ENCODE measurements at regions not wholly inside any gene's neighbourhood (a gene's known extent, or its start where the extent isn't known, plus 50 kb on each side); places are given as distances from the start of the nearest gene placed in this dataset.

DNA sequence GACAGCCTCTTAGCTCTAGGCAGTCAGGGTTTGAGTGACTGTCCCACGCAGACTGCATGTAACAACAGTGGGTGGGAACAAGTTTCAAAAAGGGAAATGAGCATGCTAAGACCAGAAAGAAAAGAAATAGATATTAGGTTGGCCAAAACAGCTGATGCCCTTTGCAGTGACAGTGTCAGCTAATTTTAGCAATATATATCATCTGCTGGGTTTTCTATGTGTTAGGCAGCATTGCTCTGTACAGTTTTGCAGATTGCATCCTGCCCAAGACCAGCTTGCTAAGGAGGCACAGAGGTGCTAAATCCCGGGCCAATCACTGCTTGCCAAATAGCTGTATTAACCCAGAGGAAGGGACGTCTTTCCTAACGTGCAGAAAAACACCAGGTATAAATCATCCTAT lies 541.9 kb upstream of the TBX3 start:
- no peaks in the 10 kb centered on the region for H3K36me3 Mint-ChIP-seq
- H3K4me1 Mint-ChIP-seq = no peaks in the 10 kb centered on the region
- DNase-seq (no peak), ATAC-seq (ENCODE audit: low read depth in 2 of 2) (no peak)
- no peak overlapping the region for H3K4me3 Mint-ChIP-seq
- no peak overlapping the region for H3K27ac Mint-ChIP-seq
- no peaks in the 10 kb centered on the region for H3K27me3 Mint-ChIP-seq
- peaks cover 0 to 7% (median 0%) of the 10 kb centered on the region in 7 donors for H3K9me3 Mint-ChIP-seq

GRCh38 chr12:115223991-115224390 lies 540.0 kb upstream of the TBX3 start:
- no peak overlapping the region for H3K4me3 Mint-ChIP-seq
- DNase-seq = no peak
- H3K9me3 Mint-ChIP-seq = peaks cover 0 to 7% (median 0%) of the 10 kb centered on the region in 7 donors
- ATAC-seq (ENCODE audit: low read depth in 2 of 2) = no peak
- H3K27ac Mint-ChIP-seq = no peak overlapping the region
- H3K27me3 Mint-ChIP-seq = no peaks in the 10 kb centered on the region
- no peaks in the 10 kb centered on the region for H3K4me1 Mint-ChIP-seq
- H3K36me3 Mint-ChIP-seq = no peaks in the 10 kb centered on the region

DNA sequence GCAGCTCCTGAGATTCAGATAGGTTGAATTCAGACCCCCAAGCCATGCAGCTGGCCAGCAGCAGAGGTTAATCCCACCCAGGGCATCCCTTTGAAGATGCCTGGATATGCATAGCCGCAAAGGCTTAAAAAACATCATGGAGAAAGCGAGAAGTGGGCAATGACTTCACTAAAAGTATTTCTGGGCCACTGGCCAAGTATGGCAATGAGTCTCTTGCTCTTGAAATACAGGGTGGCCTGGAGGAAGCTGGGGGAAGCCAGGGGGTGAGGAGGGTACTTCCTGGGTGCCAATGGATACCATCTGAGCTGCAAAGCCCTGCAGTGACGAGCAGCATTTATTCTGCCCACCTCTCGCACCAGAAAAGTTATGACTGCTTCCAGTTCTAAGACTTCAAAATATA lies 539.3 kb upstream of the TBX3 start:
- peaks cover 0 to 7% (median 0%) of the 10 kb centered on the region in 7 donors for H3K9me3 Mint-ChIP-seq
- no peaks in the 10 kb centered on the region for H3K4me1 Mint-ChIP-seq
- ATAC-seq (ENCODE audit: low read depth in 2 of 2) = no peak
- H3K36me3 Mint-ChIP-seq = no peaks in the 10 kb centered on the region
- H3K27ac Mint-ChIP-seq = no peak overlapping the region
- H3K27me3 Mint-ChIP-seq = no peaks in the 10 kb centered on the region
- H3K4me3 Mint-ChIP-seq = no peak overlapping the region
- no peak for DNase-seq

DNA sequence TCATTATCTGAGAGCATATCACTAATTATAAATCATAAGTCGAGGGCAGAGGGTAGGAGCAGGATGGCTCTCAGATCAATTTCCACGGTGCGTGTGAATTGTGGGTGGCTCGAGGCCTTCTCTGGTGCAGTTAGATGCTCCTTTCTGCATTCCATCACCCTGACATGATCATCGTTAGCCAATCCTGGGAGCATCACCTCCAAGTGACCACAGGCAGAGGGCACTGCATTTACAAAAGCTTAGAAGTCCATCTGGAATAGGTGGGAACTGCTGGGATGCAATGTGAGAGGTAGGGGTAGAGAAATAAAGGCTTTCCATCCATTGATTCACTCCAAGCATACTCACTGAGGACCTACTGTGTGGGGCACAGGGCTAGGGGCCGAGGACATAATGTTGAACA lies 538.2 kb upstream of the TBX3 start:
- Mint-ChIP-seq H3K9me3 (peaks cover 0 to 7% (median 0%) of the 10 kb centered on the region in 7 donors), H3K27ac (no peak overlapping the region), H3K36me3 (no peaks in the 10 kb centered on the region), H3K27me3 (peaks cover 0 to 1% (median 0%) of the 10 kb centered on the region in 3 donors), H3K4me3 (no peak overlapping the region), H3K4me1 (no peaks in the 10 kb centered on the region)
- ATAC-seq (ENCODE audit: low read depth in 2 of 2) (no peak), DNase-seq (no peak)

DNA sequence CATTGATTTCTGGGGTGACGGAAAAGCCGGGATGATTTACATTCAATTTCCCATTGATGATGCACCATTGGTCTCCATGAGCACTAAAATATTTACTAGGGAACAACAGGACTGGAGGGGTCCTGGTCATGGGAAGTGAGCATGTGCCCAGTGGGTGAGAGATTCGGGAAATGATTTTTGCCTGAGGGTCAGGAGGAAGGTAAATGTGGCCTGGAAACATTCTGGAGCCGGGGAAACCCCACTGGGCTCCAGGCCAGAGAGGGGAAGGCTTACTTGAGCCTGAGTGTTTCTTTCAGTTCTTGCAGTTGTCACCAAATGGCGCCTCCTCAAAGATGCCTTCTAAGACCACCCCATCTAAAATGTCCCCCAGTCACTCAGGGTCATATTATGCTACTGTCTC lies 532.3 kb upstream of the TBX3 start:
- Mint-ChIP-seq H3K4me3 (no peak overlapping the region), H3K27me3 (peaks cover 0 to 4% (median 4%) of the 10 kb centered on the region in 3 donors), H3K27ac (no peak overlapping the region), H3K9me3 (peaks cover 0 to 8% (median 4%) of the 10 kb centered on the region in 7 donors), H3K36me3 (peaks cover 4 to 5% of the 10 kb centered on the region in 2 donors), H3K4me1 (no peaks in the 10 kb centered on the region)
- no peak for ATAC-seq (ENCODE audit: low read depth in 2 of 2)
- no peak for DNase-seq

DNA sequence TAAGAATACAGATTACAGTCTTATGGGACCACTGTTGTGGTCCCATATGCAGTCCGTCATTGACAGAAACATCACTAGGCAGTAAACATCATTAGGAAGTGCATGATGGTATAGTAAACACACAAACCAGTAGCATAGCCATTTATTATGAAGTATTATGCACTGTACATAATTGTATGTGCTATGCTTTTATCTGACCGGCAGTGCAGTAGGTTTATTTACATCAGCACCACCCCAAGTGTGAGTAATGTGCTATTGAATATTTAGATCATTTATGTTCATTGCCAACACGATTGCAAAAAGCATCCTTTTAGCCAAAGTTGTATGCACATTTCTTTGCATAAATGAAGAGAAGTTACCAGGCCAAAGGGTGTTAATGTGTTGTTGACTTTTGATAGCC lies 531.6 kb upstream of the TBX3 start:
- no peaks in the 10 kb centered on the region for H3K4me1 Mint-ChIP-seq
- H3K36me3 Mint-ChIP-seq = peaks cover 4 to 5% of the 10 kb centered on the region in 2 donors
- DNase-seq = no peak
- no peak overlapping the region for H3K4me3 Mint-ChIP-seq
- H3K27ac Mint-ChIP-seq = no peak overlapping the region
- H3K27me3 Mint-ChIP-seq = peaks cover 0 to 4% (median 4%) of the 10 kb centered on the region in 3 donors
- no peak for ATAC-seq (ENCODE audit: low read depth in 2 of 2)
- H3K9me3 Mint-ChIP-seq = peaks cover 0 to 8% (median 4%) of the 10 kb centered on the region in 7 donors

GRCh38 chr12:115213538-115214016 lies 529.6 kb upstream of the TBX3 start:
- Mint-ChIP-seq H3K27ac (no peak overlapping the region), H3K36me3 (peaks cover 4 to 5% of the 10 kb centered on the region in 2 donors), H3K9me3 (peaks cover 0 to 8% (median 5%) of the 10 kb centered on the region in 7 donors), H3K27me3 (peaks cover 0 to 4% (median 4%) of the 10 kb centered on the region in 3 donors), H3K4me1 (no peaks in the 10 kb centered on the region), H3K4me3 (no peak overlapping the region)
- DNase-seq = no peak
- ATAC-seq (ENCODE audit: low read depth in 2 of 2) = no peak

DNA sequence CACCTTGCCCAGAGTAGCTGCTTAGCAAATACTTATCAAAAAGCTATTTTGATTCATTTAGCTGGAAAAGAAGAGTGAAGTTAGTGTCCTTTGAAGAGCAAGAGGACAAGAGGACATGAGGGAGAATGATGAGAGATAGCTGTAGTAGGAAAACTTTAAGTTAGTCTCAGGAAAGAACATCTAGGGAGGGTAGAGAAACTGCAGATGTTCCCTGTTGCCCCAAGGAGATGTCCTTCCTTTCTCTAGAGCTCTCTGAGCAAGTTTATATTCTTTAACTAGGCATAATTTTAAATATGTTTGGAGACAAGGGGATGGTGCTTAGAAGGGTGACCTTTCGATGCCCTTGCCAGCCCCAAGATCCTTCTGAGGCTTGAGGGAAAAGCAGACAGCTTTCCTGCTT lies 529.1 kb upstream of the TBX3 start:
- ATAC-seq (ENCODE audit: low read depth in 2 of 2) = no peak
- Mint-ChIP-seq H3K4me3 (no peak overlapping the region), H3K27ac (no peak overlapping the region), H3K27me3 (peaks cover 0 to 4% (median 4%) of the 10 kb centered on the region in 3 donors), H3K4me1 (no peaks in the 10 kb centered on the region), H3K9me3 (peaks cover 0 to 10% (median 5%) of the 10 kb centered on the region in 7 donors), H3K36me3 (peaks cover 4 to 5% of the 10 kb centered on the region in 2 donors)
- no peak for DNase-seq

GRCh38 chr12:115212356-115212755 lies 528.4 kb upstream of the TBX3 start:
- no peak for ATAC-seq (ENCODE audit: low read depth in 2 of 2)
- H3K4me3 Mint-ChIP-seq = no peak overlapping the region
- H3K27me3 Mint-ChIP-seq = peaks cover 0 to 4% (median 4%) of the 10 kb centered on the region in 3 donors
- peaks cover 0 to 10% (median 5%) of the 10 kb centered on the region in 7 donors for H3K9me3 Mint-ChIP-seq
- peaks cover 4 to 5% of the 10 kb centered on the region in 2 donors for H3K36me3 Mint-ChIP-seq
- no peaks in the 10 kb centered on the region for H3K4me1 Mint-ChIP-seq
- no peak overlapping the region for H3K27ac Mint-ChIP-seq
- DNase-seq = no peak

DNA sequence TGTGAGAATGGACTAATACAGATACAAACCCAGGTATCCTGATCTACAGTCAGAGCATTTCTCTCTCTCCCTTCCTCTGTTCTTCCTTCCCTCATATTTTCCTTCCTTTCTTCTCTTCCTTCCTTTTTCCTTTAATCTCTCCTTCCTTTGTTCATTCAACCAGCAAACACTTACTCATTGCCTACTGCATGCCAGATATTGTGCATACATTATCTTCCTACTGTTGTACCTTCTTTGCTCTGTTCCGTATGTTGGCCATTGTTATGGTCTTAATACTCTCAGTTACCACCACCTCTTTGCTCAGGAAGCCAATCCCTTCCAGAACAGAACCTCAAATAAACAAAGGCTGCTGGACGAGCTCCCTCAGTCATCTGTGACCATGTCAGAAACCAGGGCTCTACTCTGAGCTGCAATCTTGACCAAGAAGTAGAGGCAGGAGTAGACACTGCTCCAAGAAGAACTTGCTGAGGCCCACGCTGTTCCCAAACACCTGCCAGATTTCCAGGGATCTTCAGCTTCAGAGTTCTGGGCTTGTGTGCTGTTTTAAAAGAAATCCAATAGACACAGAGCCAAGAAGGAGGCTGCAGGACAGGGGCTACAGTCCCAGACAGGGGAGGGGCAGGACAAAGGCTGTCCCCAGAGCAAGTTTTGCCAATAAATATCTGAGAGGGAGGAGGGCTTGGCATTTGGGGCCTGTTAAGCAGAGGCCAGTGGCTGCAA lies 526.7 kb upstream of the TBX3 start:
- Mint-ChIP-seq H3K27ac (no peak overlapping the region), H3K4me1 (peaks cover 0 to 4% (median 0%) of the 10 kb centered on the region in 3 donors), H3K27me3 (peaks cover 0 to 7% (median 4%) of the 10 kb centered on the region in 3 donors), H3K4me3 (no peak overlapping the region), H3K36me3 (peaks cover 4 to 5% of the 10 kb centered on the region in 2 donors), H3K9me3 (peaks cover 0 to 10% (median 7%) of the 10 kb centered on the region in 7 donors)
- ATAC-seq (ENCODE audit: low read depth in 2 of 2) (no peak), DNase-seq (no peak)

DNA sequence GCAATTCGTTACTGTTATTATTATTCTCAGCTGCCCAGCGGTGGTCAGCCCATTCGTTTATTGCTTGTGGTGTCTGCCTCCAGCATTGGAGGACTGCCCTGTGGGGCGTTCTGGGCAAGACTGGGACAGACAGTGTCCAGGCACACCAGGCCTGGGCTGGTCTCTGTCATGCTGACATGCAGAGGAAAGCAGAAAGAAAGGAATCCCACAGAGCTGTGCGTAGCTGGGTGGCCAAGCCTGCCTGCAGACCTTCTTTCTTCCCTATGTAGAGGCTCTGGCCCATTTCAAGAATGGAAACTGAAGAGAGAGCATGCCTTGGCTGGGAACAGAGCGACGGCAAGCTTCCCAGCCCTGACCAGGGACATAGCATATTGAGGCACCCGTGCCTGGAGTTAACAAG lies 525.3 kb upstream of the TBX3 start:
- Mint-ChIP-seq H3K9me3 (peaks cover 0 to 10% (median 7%) of the 10 kb centered on the region in 7 donors), H3K4me1 (peaks cover 0 to 4% (median 0%) of the 10 kb centered on the region in 3 donors), H3K27ac (peak overlapping the region in 1 of 6 donors; percentile 57), H3K4me3 (no peak overlapping the region), H3K36me3 (peaks cover 4 to 5% of the 10 kb centered on the region in 2 donors), H3K27me3 (peaks cover 0 to 7% (median 4%) of the 10 kb centered on the region in 3 donors)
- ATAC-seq (ENCODE audit: low read depth in 2 of 2) = no peak
- no peak for DNase-seq

DNA sequence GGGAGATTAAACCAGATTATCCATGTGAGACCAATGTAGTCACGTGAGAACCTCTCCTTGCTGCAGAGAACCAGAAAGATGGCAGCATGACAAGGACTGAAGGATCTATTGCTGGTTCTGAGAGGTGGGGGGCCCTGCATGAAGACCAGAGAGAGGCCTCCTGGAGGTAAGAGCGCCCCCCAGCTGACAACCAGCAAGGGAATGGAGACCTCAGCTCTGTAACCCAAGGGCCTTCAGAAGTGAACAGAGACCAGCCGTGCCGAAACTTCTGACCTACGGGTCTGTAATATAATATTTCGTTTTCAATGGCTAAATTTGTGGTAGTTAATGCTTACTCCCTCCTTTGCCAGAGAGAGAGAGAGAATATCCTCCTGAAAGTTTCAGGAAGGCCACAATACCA lies 524.1 kb upstream of the TBX3 start:
- Mint-ChIP-seq H3K36me3 (peaks cover 4 to 5% of the 10 kb centered on the region in 2 donors), H3K27me3 (peaks cover 0 to 7% (median 4%) of the 10 kb centered on the region in 3 donors), H3K27ac (no peak overlapping the region), H3K9me3 (peaks cover 0 to 13% (median 7%) of the 10 kb centered on the region in 7 donors), H3K4me3 (no peak overlapping the region), H3K4me1 (peaks cover 0 to 4% (median 0%) of the 10 kb centered on the region in 3 donors)
- no peak for ATAC-seq (ENCODE audit: low read depth in 2 of 2)
- DNase-seq = no peak

DNA sequence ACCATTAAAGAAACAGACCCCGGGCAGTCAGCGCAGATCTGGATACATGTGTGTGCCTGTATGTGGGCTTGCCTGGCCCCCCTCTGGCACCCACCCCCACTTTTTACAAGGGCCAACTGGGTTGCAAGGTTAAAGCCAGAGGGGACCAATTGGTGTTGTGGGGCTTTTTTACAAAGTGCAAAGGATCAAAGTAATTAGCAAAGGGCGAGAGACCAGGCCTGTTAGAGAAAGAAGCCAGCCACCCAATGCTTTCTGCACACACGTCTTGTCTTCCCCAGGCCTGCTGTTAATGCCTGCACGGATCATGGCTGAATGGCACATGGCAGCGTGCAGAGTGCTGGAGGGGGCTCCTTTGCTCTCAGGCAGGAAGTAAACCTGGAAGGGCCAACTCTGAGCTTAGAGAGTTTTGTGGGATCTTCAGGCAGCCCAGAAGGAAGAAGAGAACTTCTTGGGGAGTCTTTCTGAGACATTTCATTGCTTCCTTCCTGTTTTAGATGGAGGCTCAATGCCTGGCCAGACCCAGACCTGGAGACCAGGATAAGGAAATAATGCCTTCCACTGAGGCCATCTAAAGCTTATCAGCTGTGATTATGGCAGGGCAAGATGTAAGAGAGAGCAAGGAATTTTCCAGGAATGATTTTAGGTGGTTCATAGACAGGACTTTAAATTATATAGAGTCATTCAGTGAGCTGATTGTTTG lies 523.4 kb upstream of the TBX3 start:
- DNase-seq = no peak
- Mint-ChIP-seq H3K9me3 (peaks cover 0 to 13% (median 5%) of the 10 kb centered on the region in 7 donors), H3K4me3 (no peak overlapping the region), H3K27me3 (peaks cover 0 to 7% (median 0%) of the 10 kb centered on the region in 3 donors), H3K4me1 (peaks cover 0 to 4% (median 0%) of the 10 kb centered on the region in 3 donors), H3K27ac (peak overlapping the region in 1 of 6 donors; percentile 65), H3K36me3 (peaks cover 4 to 5% of the 10 kb centered on the region in 2 donors)
- no peak for ATAC-seq (ENCODE audit: low read depth in 2 of 2)

Data from naive B cell (primary cell).